ENCODE measurements at regions not wholly inside any gene's neighbourhood (a gene's known extent, or its start where the extent isn't known, plus 50 kb on each side); places are given as distances from the start of the nearest gene placed in this dataset.

DNA sequence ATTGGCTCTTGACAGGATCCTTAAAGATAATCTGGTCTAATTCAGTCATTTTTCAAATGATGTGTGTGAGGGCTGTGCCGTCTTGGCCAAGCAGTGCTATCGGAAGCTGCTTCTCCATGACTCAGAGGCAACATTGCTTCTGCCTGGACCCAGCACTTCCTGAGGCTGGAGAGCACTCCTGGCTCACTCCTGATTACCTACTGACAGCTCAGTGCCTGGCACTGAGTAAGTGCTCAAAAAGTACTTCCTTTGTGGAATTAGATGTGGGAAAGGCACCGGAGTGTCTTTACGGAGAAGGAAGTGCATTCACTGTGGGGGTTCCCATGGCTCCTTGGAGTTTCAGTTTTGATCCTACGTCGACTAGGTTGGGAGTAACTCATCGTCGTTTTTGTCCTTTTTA, 86.9 kb upstream of the UBE3A start:
- no peaks in the 10 kb centered on the region for H3K36me3 ChIP-seq (ENCODE audit: low read length)
- no peaks in the 10 kb centered on the region for H4K20me1 ChIP-seq (ENCODE audit: low read depth, low read length)
- H3K9me3 ChIP-seq (ENCODE audit: insufficient read depth, low read length) = no peaks in the 10 kb centered on the region; the same call in 1 of the 2 replicates

GRCh38 chr15:25515633-25516032, 76.8 kb upstream of the UBE3A start:
- Histone ChIP-seq H3K36me3 (ENCODE audit: low read length) (no peaks in the 10 kb centered on the region), H3K9me3 (ENCODE audit: insufficient read depth, low read length) (no peaks in the 10 kb centered on the region), H3K27me3 (ENCODE audit: low read length) (no peaks in the 10 kb centered on the region), H3K9ac (ENCODE audit: low read length) (no peak overlapping the region), H4K20me1 (ENCODE audit: low read depth, low read length) (no peaks in the 10 kb centered on the region), H2AFZ (ENCODE audit: low read depth, low read length, severe bottlenecking) (no peak overlapping the region), H3F3A (ENCODE audit: insufficient read depth) (no peaks in the 10 kb centered on the region), H3K4me2 (ENCODE audit: low read depth, low read length, poor library complexity, severe bottlenecking) (no peak overlapping the region), H3K27ac (ENCODE audit: low read depth, low read length) (no peak overlapping the region), H3K4me3 (ENCODE audit: insufficient read depth, low read length, poor library complexity, severe bottlenecking) (no peak overlapping the region), H3K79me2 (ENCODE audit: insufficient read depth, low read length) (no peaks in the 10 kb centered on the region), H3K9me2 (replicated peaks; ENCODE audit: insufficient read depth, low read length) (no peaks in the 10 kb centered on the region)
- TF ChIP-seq CTCF (IDR thresholded peaks at IDR 0.05; ENCODE audit: insufficient read depth, low read length, poor library complexity, severe bottlenecking) = no peak
- TF ChIP-seq EZH2phosphoT487 (conservative IDR thresholded peaks at IDR 0.05; ENCODE audit: low read length) = no peak

More for the DNA sequence above, 86.9 kb upstream of the UBE3A start:
- Histone ChIP-seq H3K9ac (ENCODE audit: low read length) (no peak overlapping the region), H3K27me3 (ENCODE audit: low read length) (no peaks in the 10 kb centered on the region), H3K27ac (ENCODE audit: low read depth, low read length) (no peak overlapping the region), H2AFZ (ENCODE audit: low read depth, low read length, severe bottlenecking) (no peak overlapping the region), H3F3A (ENCODE audit: insufficient read depth) (no peaks in the 10 kb centered on the region), H3K4me3 (ENCODE audit: insufficient read depth, low read length, poor library complexity, severe bottlenecking) (no peak overlapping the region), H3K79me2 (ENCODE audit: insufficient read depth, low read length) (no peaks in the 10 kb centered on the region), H3K4me2 (ENCODE audit: low read depth, low read length, poor library complexity, severe bottlenecking) (no peak overlapping the region), H3K9me2 (replicated peaks; ENCODE audit: insufficient read depth, low read length) (no peaks in the 10 kb centered on the region)
- TF ChIP-seq CTCF (IDR thresholded peaks at IDR 0.05; ENCODE audit: insufficient read depth, low read length, poor library complexity, severe bottlenecking) = no peak
- TF ChIP-seq EZH2phosphoT487 (conservative IDR thresholded peaks at IDR 0.05; ENCODE audit: low read length) = no peak

DNA sequence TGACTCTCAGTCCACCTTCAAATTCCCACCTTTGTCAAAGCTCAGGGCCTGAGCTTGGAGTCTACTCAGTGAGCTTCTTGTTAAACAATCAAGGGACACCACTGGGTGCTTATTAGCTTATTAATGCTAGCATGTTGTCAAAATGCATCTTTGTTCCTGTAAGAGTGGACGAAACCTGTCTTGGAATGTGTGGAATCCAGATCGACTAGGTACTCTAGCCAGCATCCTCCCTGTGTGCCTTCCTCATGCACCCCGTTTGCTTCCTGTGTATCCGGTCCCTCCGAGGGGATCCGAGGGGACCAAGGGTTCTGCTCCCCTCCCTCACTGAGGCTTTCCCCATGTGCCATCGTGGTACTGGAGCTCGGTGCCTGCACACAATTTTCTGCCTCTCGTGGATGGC, 75.7 kb upstream of the UBE3A start:
- Histone ChIP-seq H2AFZ (ENCODE audit: low read depth, low read length, severe bottlenecking) (no peak overlapping the region), H3K9me2 (replicated peaks; ENCODE audit: insufficient read depth, low read length) (no peaks in the 10 kb centered on the region), H3K9me3 (ENCODE audit: insufficient read depth, low read length) (no peaks in the 10 kb centered on the region), H3K27me3 (ENCODE audit: low read length) (no peaks in the 10 kb centered on the region), H3K4me2 (ENCODE audit: low read depth, low read length, poor library complexity, severe bottlenecking) (no peak overlapping the region), H3F3A (ENCODE audit: insufficient read depth) (no peaks in the 10 kb centered on the region), H3K36me3 (ENCODE audit: low read length) (no peaks in the 10 kb centered on the region), H4K20me1 (ENCODE audit: low read depth, low read length) (no peaks in the 10 kb centered on the region), H3K9ac (ENCODE audit: low read length) (no peak overlapping the region), H3K27ac (ENCODE audit: low read depth, low read length) (no peak overlapping the region), H3K79me2 (ENCODE audit: insufficient read depth, low read length) (no peaks in the 10 kb centered on the region), H3K4me3 (ENCODE audit: insufficient read depth, low read length, poor library complexity, severe bottlenecking) (no peak overlapping the region)
- TF ChIP-seq EZH2phosphoT487 (conservative IDR thresholded peaks at IDR 0.05; ENCODE audit: low read length) (no peak), CTCF (IDR thresholded peaks at IDR 0.05; ENCODE audit: insufficient read depth, low read length, poor library complexity, severe bottlenecking) (no peak)

Measured in SU-DHL-6 (cell line).